Tibial nerve (tissue), 3 donors: ENCODE measurements at regions not wholly inside any gene's neighbourhood (a gene's known extent, or its start where the extent isn't known, plus 50 kb on each side); places are given as distances from the start of the nearest gene placed in this dataset.

ENCODE experiments used
- POLR2A ChIP-seq, 2 donors: fragments of 450-650 bp; IDR thresholded peaks; one replicate each; pipeline ENCODE4 v1.6.1; 2017; ENCODE audit warnings: antibody characterized with exemption in 2 of 2, mild to moderate bottlenecking in 2 of 2, moderate library complexity in 2 of 2
- TF ChIP-seq, protein P1 (sequence below), 5 experiments: fragments of 200-600 bp in 3 of 5; fragments of 450-650 bp in 2 of 5; sonication (generic) in 3 of 5; IDR thresholded peaks; one replicate each; pipeline ENCODE4 v1.5.1; 2016 to 2019; ENCODE audit warnings: antibody characterized with exemption in 5 of 5, mild to moderate bottlenecking in 3 of 5, moderate library complexity in 2 of 5

DNA sequence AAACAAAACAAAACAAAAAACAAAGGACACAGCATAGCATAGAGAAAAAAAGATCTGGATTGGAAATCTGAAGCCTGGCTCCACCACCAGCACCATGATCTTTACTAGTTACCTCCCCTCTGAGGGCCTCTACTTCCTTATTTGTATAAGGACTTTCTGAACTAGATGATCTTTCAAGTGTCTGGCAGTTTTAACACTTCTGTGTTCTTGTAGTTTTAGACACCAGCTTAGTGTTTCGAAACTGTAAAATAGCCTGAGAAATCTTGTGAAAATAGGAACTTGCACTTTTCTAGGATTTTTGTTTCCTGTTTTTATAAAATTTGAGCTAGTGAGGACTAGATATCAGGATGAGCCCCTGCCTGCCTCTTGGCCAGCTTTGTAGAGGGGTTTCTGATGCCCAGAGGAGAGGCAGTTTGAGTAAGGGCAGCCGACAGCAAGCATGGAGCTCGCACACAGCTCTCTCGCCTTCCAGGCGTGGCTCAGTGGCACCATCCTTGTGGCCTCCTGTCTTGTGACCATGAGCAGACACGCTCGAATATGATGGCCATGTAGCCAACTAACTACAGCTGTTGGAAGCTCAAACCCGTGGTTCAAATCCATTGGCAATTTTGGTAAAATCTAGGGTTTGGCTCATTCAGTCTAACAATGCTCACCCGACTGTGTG lies 319.0 kb downstream of the KCNRG start:
- TF ChIP-seq, protein P1, sequence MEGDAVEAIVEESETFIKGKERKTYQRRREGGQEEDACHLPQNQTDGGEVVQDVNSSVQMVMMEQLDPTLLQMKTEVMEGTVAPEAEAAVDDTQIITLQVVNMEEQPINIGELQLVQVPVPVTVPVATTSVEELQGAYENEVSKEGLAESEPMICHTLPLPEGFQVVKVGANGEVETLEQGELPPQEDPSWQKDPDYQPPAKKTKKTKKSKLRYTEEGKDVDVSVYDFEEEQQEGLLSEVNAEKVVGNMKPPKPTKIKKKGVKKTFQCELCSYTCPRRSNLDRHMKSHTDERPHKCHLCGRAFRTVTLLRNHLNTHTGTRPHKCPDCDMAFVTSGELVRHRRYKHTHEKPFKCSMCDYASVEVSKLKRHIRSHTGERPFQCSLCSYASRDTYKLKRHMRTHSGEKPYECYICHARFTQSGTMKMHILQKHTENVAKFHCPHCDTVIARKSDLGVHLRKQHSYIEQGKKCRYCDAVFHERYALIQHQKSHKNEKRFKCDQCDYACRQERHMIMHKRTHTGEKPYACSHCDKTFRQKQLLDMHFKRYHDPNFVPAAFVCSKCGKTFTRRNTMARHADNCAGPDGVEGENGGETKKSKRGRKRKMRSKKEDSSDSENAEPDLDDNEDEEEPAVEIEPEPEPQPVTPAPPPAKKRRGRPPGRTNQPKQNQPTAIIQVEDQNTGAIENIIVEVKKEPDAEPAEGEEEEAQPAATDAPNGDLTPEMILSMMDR (IDR thresholded peaks at IDR 0.05) = no peak
- no peak for TF ChIP-seq POLR2A (IDR thresholded peaks at IDR 0.05)
